ENCODE measurements at regions not wholly inside any gene's neighbourhood (a gene's known extent, or its start where the extent isn't known, plus 50 kb on each side); places are given as distances from the start of the nearest gene placed in this dataset.

GRCh38 chr6:137737836-137738596, 129.0 kb upstream of the TNFAIP3 start:
- DNase-seq = peak; percentile 13

DNA sequence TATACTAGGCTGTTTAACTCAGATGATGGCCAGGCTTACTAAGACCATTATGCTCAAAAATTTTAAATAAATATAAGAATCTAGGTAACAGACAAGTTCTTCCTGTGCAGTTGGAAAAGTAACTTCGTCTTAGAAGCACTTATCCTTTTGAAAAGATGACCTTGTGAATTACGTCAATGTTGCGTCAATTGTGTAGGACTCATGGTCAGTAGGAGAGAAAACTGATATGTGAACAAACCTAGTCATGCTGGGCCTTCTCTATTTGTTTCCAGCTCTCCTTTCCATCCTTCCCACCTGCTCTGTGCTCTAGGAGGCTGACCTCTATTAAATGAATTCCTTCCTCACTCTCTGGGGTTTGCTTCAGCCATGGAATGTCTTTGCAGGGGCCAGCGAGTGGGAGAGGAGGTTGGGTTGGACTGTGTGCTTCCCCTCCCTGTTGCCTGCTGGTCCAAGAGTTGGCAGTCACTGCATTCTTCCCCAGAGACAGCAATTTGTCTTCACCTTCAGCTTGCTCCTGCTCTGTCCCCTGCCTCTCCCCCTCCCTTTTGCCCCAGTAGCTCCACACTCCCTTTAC, 128.0 kb upstream of the TNFAIP3 start:
- DNase-seq = no peak

DNA sequence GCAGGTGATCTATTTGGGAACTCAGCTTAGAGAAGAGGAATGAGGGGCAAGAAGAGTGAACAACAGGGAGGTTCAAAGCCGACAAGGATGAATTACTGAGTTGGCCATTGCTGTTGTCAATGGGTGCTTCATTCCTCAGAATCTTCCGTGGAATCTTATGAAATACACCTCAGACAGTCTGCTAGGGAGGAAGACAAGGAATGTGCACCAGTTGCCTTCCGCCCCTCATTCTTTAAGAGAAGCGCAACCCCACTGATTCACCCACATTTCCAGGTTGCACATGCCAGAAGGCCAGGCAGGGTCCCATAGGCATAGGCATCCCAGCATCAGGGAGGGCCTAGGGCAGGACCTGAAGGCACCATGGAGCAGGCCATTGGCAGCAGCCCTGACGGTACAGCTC, 127.5 kb upstream of the TNFAIP3 start:
- no peak for DNase-seq

DNA sequence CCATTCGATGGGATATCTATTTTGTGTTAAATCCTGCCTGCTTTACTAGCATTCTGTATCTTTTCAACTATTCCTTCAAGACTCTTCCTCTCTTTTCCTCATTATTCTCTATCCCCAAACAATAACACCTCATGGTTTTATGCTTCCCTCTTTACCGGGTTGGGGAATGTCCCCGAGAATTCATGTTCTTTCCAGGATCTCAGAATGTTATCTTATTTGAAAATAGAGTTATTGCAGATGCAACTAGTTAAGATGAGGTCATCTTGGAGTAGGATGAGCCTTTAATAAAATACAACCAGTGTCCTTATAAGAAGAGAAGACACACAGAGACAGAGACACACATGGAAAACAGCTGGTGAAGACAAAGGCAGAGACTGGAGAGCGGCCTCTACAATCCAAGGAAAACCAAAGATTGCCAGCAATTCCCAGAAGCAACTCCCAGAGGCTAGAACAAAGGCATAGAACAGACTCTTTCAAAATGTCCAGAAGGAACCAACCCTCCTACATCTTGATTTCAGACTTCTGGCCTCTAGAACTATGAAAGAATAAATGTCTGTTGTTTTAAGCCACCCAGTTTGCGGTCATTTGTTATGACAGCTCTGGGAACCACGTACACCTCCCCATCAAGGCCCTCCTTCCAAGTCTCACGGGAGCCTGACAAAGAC, 126.8 kb upstream of the TNFAIP3 start:
- DNase-seq = no peak

GRCh38 chr6:137740967-137741761, 125.9 kb upstream of the TNFAIP3 start:
- DNase-seq = no peak

- no peak for DNase-seq
Measured at GRCh38 chr6:137743493-137743892, 123.6 kb upstream of the TNFAIP3 start.

- no peak for DNase-seq
Measured at GRCh38 chr6:137744877-137745276, 122.2 kb upstream of the TNFAIP3 start.

DNA sequence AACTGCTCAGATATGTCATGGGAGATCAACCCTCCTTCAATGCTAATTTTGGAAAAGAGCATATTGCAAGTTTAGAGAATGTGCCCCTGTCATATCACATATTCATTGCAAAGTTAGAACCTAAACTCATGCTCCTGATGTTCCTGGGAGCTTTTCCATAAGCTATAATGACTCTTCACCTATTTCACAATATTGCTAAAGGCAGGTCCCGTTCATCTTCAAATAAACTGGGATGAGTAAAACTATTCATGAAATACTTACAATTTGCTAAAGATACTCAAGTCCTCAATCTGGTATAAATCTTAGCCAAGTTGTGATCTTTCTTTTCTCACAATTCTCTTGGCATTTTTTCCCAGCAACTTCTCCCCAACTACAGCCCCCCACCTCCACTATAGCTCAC, 121.7 kb upstream of the TNFAIP3 start:
- no peak for DNase-seq

DNA sequence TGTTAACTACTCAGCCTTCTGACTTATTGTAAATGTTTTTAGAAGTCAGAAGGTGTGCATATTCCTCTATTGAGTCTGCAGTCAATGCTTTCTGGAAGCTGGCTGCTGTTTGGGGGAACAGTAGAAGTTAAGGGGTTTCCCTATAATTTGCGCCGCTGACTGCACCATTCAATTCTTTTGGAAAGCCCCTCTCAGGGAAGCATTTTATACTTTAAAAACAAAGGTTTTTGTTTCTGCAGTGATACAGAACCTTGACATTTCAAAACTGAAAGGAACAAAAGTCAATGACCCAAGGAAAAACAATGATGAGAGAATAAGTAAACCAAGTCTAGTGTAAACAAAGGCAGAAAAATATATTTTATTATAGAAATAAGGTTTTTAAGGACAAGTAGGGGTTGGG, 120.8 kb upstream of the TNFAIP3 start:
- no peak for DNase-seq

- DNase-seq = no peak
Measured at GRCh38 chr6:137749696-137750211, 117.3 kb upstream of the TNFAIP3 start.

- DNase-seq = no peak
Measured at GRCh38 chr6:137750297-137750696, 116.8 kb upstream of the TNFAIP3 start.

GRCh38 chr6:137751768-137752560, 115.1 kb upstream of the TNFAIP3 start:
- no peak for DNase-seq

DNA sequence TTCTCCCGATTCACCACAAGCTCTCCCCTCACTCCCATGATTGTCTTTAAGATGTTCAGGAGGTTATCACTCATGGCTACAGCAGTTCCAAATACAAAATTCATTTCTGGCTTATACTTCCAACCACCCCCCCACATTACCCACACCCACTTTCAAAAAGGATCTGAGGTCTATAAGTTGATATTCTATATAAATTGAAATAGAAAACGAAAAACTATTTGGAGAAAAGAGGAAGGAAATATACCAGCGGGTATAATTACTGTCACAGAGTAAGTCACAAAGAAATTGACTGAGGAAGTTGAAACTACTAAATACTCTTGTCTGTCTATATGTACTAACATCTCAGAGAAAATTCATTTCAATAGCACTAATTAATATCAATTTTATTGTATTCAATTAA, 112.7 kb upstream of the TNFAIP3 start:
- DNase-seq = no peak

DNA sequence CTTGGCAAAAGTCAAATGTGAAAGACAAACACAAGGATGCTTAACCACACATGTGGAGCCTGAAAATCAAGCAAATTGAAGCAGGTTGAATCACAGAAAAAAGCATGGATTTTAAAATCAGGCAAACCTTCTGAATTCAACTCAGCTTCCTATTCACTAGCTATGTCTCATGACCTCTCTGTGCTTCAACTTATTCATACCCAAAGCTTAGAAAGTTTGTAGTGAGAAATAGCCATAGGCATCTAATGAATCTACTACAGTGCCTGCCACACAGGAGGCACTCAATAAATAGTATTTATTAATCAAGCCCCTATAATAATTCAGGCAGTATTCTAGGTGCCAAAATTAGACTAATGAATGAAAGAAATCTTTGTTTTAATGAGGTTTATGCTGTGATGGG, 112.2 kb upstream of the TNFAIP3 start:
- no peak for DNase-seq

DNA sequence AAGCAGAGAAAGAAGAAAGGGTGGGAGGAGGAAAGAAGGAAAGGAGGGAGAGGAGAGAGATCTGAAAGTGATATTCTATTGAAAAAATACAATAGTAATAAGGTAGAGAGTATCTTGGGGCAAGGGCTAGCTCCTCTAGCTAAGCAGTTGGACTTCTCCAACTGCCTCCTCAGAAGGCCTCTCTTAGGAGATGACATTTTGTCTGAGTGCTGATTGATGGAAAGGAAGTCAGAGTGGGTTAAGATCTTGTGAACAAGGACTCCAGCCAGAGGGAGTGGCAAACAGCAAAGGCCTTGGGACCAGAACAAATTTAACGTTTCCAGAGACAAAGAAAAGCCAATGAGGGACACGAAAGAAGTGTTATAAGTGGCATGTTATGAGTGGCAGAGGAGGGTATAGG, 111.8 kb upstream of the TNFAIP3 start:
- DNase-seq = no peak

- no peak for DNase-seq
Measured at GRCh38 chr6:137756788-137757187, 110.3 kb upstream of the TNFAIP3 start.

DNA sequence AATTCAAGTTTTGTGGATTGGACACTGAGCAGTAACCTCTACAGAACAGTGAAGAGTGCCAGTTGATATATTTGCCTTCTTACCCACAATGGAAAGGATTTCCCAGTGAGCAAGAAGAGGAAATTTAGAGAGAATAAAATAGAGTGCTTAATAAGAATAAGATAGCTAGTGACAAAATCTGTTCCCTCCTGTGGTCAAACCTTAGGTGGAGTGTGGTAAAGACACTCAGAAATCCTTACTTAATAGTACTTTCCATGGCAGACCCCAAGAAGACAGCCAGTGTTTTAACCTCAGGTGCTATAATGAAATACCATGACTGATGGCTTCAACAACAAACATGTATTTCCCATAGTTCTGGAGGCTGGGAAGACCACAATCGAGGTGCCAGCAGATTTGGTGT, 108.4 kb upstream of the TNFAIP3 start:
- DNase-seq = no peak

DNA sequence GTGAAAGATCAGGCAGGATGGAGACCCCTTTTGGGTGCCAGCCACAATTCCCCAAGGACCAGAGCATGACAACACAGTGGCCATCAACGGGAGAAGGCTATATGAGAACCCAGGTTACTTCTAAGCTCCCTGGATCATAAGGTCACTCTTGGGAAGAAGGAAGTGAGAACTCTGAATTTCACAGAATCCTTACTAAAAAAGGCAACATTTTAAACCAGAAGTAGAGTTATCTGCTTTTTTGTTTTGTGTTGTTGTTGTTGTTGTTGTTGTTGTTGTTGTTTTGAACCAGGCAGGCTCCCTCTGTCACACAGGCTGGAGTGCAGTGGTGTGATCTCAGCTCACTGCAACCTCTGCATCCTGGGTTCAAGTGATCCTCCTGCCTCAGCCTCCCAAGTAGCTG, 107.4 kb upstream of the TNFAIP3 start:
- DNase-seq = no peak

- no peak for DNase-seq
Measured at GRCh38 chr6:137761072-137761471, 106.0 kb upstream of the TNFAIP3 start.

- DNase-seq = no peak
Measured at GRCh38 chr6:137761487-137761886, 105.6 kb upstream of the TNFAIP3 start.

DNA sequence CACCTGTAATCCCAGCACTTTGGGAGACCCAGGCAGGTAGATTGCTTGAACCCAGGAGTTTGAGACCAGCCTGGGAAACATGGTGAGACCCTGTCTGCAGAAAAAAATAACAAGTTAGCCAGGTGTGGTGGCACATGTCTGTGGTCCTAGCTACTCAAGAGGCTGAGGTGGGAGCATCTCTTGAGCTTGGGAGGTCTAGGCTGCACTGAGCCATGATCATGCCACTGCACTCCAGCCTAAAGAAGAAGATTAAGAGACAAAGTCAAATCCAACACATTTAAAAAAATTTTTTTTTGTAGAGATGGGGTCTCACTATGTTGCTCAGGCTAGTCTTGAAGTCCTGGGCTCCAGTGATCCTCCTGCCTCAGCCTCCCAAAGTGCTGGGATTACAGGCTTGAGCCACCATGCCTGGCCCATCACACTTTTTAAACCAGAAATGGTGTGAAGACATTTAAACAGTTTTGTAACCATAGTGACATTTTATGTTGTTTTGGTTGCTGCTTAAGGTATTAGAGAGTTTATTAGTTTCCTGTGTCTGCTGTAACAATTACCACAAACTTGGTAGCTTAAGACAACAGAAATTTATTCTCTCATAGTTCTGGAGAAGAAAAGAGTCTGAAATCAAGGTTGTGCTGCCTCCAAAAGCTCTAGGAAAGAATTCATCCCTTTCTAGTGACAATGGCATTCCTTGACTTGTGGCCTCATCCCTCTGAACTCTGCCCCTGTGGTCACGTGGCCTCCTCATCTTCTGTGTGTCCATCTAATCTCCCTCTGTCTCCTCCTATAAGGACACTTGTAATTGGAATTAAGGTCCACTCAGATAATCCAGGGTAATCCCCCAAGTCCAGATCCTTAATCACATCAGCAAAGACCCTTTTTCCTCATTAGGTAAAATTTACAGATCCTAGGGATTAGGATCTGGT, 104.6 kb upstream of the TNFAIP3 start:
- no peak for DNase-seq
